NCI-H460 (cell line): ENCODE measurements at regions not wholly inside any gene's neighbourhood (a gene's known extent, or its start where the extent isn't known, plus 50 kb on each side); places are given as distances from the start of the nearest gene placed in this dataset.
"Not testable (repeated sequence)": the region's sequence is repeated elsewhere in the genome, so short reads cannot be mapped to it uniquely, and the experiment has no call there.

ENCODE experiments used
- DNase-seq: peaks from one replicate; pipeline ENCODE4 v3.0.0-alpha.2; 2016; ENCODE audit warnings: low read depth; ENCODE audit errors: extremely low read depth

DNA sequence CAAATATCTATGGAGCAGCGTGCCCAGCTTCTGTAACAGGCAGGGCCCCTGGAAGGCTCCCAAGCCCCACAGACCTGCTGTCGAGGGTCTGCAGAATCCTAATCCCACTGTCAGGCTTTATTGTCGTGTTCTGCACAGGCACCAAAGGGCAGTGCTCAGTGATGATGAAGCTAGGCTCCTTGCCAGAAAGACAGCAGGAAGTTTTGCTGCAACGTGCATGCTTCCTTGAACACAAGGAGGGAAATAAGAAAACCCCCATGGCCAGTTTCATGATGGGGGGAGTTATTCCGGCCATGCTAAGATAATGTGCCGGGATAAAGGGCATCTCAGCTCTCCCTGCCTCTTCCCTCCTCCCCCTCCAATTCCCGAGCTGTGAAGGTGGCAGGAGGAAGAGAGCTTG is 109.4 kb upstream of the KCNG1 start:
- no peak for DNase-seq

GRCh38 chr20:51131811-51132210 is 108.9 kb upstream of the KCNG1 start:
- no peak for DNase-seq

DNA sequence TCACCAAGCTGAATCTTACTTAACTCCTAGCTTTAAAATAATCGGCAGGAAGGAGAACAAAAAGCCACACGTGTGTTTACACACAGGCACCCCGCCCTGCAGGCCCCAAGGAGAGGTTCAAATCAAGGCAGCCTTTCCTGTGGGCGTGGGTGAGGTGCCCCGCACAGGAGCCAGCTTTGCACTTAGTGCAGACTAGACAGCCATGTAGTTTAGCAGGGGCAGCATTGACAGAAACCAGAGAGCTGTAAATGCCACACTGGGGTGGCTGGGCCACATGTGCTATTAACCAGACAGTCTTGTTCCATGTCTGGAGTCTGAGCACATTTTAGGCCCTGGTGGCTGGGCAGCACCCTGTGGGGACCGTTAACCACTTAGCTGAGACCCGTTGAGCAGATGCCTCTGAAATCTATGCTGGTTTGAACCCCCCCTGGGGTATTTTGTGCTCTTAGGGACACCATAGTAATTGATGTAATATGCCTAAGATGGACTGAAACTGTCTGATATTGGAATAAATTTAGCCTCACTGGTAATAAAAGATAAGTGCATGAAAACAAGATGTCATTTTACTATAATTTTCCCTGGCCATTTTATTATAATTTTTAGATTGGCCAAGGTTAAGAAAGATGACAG is 106.4 kb upstream of the KCNG1 start:
- DNase-seq = no peak

DNA sequence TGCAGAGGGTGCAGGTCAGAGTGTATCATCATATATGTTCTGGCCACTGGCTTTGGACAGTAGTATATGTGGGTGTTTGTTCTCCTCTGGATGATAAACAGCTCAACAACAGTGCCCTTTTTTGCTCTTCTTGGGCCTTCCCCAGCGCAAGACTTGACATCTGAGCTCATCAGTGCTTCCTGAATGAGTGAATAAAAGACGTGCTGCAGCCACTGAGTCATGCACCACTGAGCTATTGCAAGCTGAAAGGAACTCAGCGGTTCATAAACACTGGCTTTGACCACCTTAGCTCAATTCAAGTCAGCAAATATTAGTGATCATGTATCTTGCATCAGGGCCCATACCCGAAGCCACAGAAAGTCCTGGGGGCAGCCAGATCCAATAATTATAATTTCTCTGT is 105.3 kb upstream of the KCNG1 start:
- peak; percentile 52 for DNase-seq

DNA sequence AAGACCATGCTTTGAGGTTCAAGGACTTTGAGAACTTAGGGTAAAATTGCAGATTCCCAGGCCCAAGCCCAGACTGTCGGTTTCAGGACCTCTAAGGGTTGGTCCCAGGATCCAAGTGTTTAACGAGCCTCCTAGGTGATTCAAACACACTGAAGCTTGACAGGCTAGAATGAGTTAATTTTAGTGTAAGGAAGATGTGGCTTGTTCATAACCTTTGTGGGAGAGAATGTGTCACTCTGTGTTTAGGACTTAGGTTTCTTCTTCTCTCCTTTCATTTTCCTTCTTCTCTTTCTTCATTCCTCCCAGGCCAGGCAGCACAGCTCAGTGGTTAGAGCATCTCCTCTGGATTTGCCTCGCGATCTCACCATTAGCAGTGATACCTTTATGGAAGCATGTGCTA is 104.8 kb upstream of the KCNG1 start:
- DNase-seq = no peak

- DNase-seq = no peak
Observed at GRCh38 chr20:51126337-51126736, 103.4 kb upstream of the KCNG1 start.

DNA sequence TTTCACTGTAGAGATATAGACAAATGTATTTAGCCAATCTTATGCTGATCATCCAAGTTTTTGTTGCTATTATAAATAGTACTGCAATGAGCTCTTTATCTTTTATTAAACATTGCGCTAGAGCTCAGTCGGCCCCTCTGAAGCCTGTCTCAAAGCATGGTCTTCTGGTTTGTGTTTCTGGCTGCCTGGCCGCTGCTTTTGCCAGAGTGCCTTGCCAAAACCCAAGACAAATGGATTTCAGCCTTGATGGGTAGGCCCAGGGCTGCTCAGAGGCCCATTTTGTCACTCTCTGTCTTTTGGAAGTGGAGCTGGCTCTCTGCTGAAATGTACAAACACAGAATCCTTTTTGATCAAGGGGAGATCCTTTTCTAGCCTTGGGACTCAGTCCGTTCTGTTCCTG is 102.9 kb upstream of the KCNG1 start:
- DNase-seq = no peak

- DNase-seq = no peak
Observed at GRCh38 chr20:51125105-51125504, 102.2 kb upstream of the KCNG1 start.

DNA sequence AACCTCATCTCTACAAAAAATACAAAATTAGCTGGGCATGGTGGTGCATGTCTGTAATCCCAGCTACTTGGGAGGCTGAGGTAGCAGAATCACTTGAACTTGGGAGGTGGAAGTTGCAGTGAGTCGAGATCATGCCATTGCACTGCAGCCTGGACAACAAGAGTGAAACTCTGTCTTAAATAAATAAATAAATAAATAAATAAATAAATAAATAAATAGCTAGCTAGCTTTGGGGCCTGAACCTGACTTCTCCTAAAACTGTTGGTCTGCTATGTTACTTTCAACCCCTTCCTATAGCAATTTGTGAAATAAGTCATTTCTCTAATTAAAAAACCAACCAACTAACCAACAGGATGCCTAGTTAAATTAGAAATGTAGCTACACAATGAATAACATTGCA is 101.0 kb upstream of the KCNG1 start:
- not testable (repeated sequence) for DNase-seq

GRCh38 chr20:51122931-51123658 is 100.2 kb upstream of the KCNG1 start:
- peak; percentile 30 for DNase-seq

DNA sequence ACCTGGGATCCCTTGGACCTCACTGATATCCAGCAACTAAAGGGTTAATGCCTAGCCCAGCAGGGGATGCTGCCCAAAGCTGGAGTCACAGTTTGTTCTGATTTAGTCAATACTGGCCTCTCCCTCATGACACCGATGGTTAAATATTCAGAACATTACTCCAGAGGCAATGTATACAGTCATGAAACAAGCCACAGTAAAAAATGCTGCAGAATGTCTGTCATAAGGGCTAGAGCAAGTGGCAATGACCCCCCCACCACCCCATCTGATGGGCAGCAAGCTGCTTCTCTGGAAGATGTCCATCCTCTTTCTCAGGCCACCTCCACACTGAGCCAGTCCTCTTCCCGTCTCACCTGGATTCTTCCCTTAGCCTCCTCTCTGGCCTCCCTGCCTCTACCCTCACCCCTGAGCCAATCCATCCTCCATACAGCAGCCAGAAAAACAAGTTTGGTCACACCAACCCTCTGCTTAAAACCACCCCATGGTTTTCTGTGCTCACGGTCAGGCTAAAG is 99.0 kb upstream of the KCNG1 start:
- peak; percentile 68 for DNase-seq

DNA sequence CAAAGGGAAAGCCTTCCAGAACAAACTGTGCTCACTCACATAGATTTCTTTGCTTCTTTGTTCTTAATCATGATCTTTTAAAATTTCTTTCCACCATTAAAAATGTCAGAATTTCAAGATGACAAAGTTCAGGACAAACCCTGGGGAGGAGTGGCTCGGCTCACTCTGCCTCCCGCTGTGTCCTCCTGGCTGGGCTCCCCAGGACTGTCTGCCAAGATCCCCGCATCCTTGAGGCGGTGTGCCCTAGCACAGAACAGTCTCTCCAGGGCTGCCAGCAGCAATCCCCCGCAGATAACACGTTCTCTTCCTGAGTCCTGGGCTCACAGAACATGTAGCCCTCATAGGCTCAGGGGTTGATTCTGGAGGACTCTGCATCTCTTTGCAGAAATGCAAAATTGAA is 98.4 kb upstream of the KCNG1 start:
- no peak for DNase-seq

DNA sequence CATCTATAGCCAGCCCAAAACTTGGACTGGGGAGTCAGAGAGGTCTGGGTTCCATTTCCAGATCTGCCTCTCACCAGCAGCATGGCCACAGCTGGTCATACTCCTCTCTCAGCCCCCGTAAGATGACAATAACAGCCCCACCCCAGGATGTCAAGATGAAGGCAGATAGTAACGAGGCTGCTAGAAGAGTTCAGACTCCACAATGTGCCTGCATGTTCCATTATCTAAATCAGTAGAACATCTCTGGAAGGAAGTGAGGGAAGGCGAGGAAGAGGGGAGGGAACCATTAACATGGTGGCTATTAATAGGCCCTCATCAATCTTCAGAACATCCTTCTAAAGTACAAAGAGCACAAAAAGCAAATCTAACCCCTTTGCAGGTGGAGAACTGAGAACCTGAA is 98.0 kb upstream of the KCNG1 start:
- DNase-seq = no peak

DNA sequence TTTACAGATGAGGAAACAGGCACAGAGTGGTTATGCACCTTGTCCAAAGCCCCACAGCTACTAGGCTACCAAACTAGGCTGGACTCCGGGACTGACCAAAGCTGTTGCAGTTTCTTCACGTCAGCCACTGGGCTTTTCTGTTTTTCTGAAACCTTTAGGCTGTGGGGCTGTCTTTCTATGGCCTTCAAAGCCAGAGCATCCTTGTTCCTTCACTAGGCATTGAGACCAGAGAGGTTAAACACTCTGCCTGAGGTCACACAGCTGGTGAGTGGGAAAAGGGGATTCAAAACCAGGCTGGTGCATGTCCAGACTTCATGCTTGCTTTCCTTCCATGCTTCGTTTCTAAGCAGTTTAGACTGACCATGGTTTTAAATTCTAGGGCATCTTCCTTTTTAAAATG is 97.5 kb upstream of the KCNG1 start:
- no peak for DNase-seq

DNA sequence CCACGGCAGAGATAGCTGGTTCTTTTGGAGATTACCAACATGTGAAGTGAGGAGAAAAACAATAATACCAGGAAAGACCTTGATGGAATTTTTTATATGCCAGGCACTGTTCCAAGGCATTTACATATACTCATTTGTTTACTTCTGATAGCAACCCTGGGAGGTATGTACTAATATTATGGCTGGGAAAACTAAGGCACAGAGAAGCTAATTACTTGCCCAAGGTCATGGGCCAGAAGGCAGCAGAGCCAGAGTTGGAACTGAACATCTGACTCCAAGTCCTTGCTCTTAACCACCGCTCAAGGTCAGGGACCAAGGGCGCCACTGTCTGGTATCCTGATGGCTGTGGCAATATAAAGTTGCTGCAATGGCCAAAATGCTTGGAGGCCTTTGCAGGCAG is 97.0 kb upstream of the KCNG1 start:
- no peak for DNase-seq

DNA sequence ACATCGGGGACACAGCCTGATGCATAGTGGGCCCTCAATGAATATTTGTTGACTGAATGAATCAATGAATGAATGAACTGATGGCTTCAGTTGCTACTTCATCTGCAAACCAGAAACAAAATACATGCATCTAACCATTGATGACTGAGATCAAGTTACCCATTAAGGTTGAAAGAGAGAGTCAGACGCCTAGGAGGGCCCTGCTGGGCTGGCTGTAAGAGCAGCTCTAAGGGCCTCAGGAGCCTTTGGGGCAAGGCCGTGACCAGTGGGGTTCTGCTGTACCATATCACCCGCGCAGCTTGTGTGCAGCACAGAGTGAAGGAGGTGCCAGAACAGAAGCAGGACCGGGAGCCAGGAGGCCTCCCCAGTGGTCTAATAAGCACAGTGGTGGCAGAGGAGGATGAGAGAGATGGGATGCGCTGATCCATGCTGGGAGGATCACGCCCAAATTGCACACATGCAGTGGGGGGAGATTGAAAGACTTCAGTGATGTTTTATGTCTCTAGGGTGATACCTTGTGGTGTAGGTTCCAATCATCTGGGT is 96.1 kb upstream of the KCNG1 start:
- DNase-seq = no peak

- DNase-seq = no peak
Observed at GRCh38 chr20:51118216-51118615, 95.3 kb upstream of the KCNG1 start.

DNA sequence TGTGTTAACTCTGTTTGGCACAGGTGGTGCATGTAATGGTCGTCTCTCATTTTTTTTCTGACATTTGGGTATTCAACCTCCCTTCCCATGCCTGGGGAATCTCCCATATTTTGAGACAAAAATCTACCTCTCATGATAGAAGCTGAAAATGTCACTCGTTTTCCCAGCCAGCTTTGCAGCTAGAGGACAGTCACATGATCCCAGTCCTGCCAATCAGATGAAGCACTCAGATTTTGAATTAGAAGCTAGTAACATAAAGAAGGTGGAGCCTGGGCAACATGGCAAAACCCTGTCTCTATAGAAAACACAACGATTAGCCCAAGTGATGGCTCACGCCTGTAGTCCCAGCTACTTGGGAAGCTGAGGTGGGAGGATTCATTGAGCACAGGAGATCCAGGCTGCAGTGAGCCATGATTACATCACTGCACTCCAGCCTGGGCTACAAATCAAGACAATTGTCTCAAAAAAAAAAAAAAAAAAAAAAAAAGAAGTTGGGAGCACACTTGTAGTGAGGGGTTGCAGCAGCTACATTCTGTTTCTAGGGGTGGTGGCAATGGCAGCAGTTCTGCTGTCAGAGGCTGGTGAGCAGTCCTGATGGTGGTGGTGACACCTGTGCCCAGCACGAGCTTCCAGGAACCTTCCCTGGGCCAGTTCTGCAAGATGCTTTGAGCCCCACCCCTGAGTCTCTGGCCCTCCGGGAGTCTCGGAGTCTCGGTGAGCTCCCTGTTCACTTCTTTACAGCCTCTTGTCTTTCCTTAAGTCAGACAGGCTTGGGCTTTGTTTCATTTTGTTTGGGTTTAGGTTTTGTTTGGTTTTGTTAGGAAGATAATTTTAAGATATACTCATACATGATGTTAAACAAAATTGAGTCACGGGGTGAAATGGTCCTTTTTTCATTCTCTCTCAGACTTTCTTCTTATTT is 94.1 kb upstream of the KCNG1 start:
- no peak for DNase-seq

GRCh38 chr20:51111290-51111689 is 88.4 kb upstream of the KCNG1 start:
- no peak for DNase-seq

- no peak for DNase-seq
Observed at GRCh38 chr20:51108638-51109363, 85.9 kb upstream of the KCNG1 start.
